HepG2 (cell line): ENCODE measurements at regions not wholly inside any gene's neighbourhood (a gene's known extent, or its start where the extent isn't known, plus 50 kb on each side); places are given as distances from the start of the nearest gene placed in this dataset.

Experiments used
- AGO1 ChIP-seq: fragments of 200-400 bp; formaldehyde crosslinking; IDR thresholded peaks from 2 replicates; pipeline ENCODE4 v1.6.1; 2017; ENCODE audit warnings: mild to moderate bottlenecking, low read depth, low read length, moderate library complexity; ENCODE audit not compliant: poor library complexity, severe bottlenecking
- ARNT2 ChIP-seq: sonication (generic); formaldehyde crosslinking; IDR thresholded peaks from 2 replicates; pipeline ENCODE4 v1.8.0; 2022; ENCODE audit warnings: mild to moderate bottlenecking, low read depth, missing genetic modification reagents, moderate library complexity
- CAMTA2 ChIP-seq: sonication (generic); formaldehyde crosslinking; IDR thresholded peaks from 2 replicates; pipeline ENCODE4 v1.4.0; 2020; ENCODE audit warnings: mild to moderate bottlenecking, missing genetic modification reagents, borderline replicate concordance
- CBX1 ChIP-seq: IDR thresholded peaks from one replicate; pipeline ENCODE4 v1.6.1; 2016; ENCODE audit warnings: antibody characterized with exemption, low read depth
- CBX5 ChIP-seq: sonication (generic); formaldehyde crosslinking; IDR thresholded peaks from 2 replicates; pipeline ENCODE4 v1.4.0; 2020; ENCODE audit warnings: missing genetic modification reagents, borderline replicate concordance
- ELF4 ChIP-seq: sonication (generic); formaldehyde crosslinking; IDR thresholded peaks from 2 replicates; pipeline ENCODE4 v1.5.0; 2020; ENCODE audit warnings: missing genetic modification reagents, mild to moderate bottlenecking, moderate library complexity, borderline replicate concordance
- FLYWCH1 ChIP-seq: sonication (generic); formaldehyde crosslinking; IDR thresholded peaks from 2 replicates; pipeline ENCODE4 v1.8.1; 2023; ENCODE audit warnings: mild to moderate bottlenecking, missing genetic modification reagents
- HCFC1 ChIP-seq: fragments of 150-350 bp; IDR thresholded peaks from 2 replicates; pipeline ENCODE4 v1.6.1; 2014; ENCODE audit warnings: low read depth, low read length
- HMG20B ChIP-seq: conservative IDR thresholded peaks from 2 replicates; pipeline ENCODE4 v1.6.1; 2016; ENCODE audit warnings: missing genetic modification reagents, missing compliant biosample characterization
- SMARCC2 ChIP-seq: fragments of 450-650 bp; IDR thresholded peaks from 2 replicates; pipeline ENCODE4 v1.6.1; 2017; ENCODE audit warnings: antibody characterized with exemption, mild to moderate bottlenecking
- TARDBP ChIP-seq: sonication (generic); formaldehyde crosslinking; IDR thresholded peaks from 2 replicates; pipeline ENCODE4 v1.8.0; 2022; ENCODE audit warnings: mild to moderate bottlenecking, missing genetic modification reagents
- THYN1 ChIP-seq: sonication (generic); formaldehyde crosslinking; IDR thresholded peaks from 2 replicates; pipeline ENCODE4 v1.8.1; 2023; ENCODE audit warnings: low read depth, mild to moderate bottlenecking, moderate library complexity, missing genetic modification reagents, borderline replicate concordance
- TSC22D2 ChIP-seq: sonication (generic); formaldehyde crosslinking; IDR thresholded peaks from 2 replicates; pipeline ENCODE4 v1.5.1; 2020; ENCODE audit warnings: missing genetic modification reagents, mild to moderate bottlenecking, borderline replicate concordance
- YEATS4 ChIP-seq: sonication (generic); formaldehyde crosslinking; IDR thresholded peaks from 2 replicates; pipeline ENCODE4 v1.4.0; 2020; ENCODE audit warnings: missing genetic modification reagents, borderline replicate concordance
- ZNF124 ChIP-seq: sonication (generic); formaldehyde crosslinking; IDR thresholded peaks from 2 replicates; pipeline ENCODE4 v1.4.0; 2020; ENCODE audit warnings: missing genetic modification reagents
- ZNF44 ChIP-seq: sonication (generic); formaldehyde crosslinking; IDR thresholded peaks from 2 replicates; pipeline ENCODE4 v1.5.1; 2020; ENCODE audit warnings: mild to moderate bottlenecking, missing genetic modification reagents
- ZNF546 ChIP-seq: sonication (generic); formaldehyde crosslinking; conservative IDR thresholded peaks from 2 replicates; pipeline ENCODE4 v1.8.1; 2023; ENCODE audit warnings: mild to moderate bottlenecking, missing genetic modification reagents
- ZNF772 ChIP-seq: sonication (generic); formaldehyde crosslinking; IDR thresholded peaks from 2 replicates; pipeline ENCODE4 v1.5.0; 2020; ENCODE audit warnings: mild to moderate bottlenecking, missing genetic modification reagents
- ZNF816 ChIP-seq: sonication (generic); formaldehyde crosslinking; IDR thresholded peaks from 2 replicates; pipeline ENCODE4 v1.8.0; 2022; ENCODE audit warnings: missing genetic modification reagents, mild to moderate bottlenecking, borderline replicate concordance
- ZSCAN22 ChIP-seq: sonication (generic); formaldehyde crosslinking; IDR thresholded peaks from 2 replicates; pipeline ENCODE4 v1.4.0; 2020; ENCODE audit warnings: mild to moderate bottlenecking, missing genetic modification reagents
- TF ChIP-seq, protein P1 (sequence below): sonication (generic); formaldehyde crosslinking; IDR thresholded peaks from 2 replicates; pipeline ENCODE4 v1.4.0; 2020; ENCODE audit warnings: missing genetic modification reagents, borderline replicate concordance
- TF ChIP-seq, protein P2 (sequence below): sonication (generic); formaldehyde crosslinking; IDR thresholded peaks from 2 replicates; pipeline ENCODE4 v1.5.0; 2020; ENCODE audit warnings: mild to moderate bottlenecking, missing genetic modification reagents, moderate library complexity
- TF ChIP-seq, protein P3 (sequence below): sonication (generic); formaldehyde crosslinking; IDR thresholded peaks from 2 replicates; pipeline ENCODE4 v1.4.0; 2020; ENCODE audit warnings: mild to moderate bottlenecking, missing genetic modification reagents
- TF ChIP-seq, protein P4 (sequence below): sonication (generic); formaldehyde crosslinking; IDR thresholded peaks from 2 replicates; pipeline ENCODE4 v1.9.0; 2021; ENCODE audit warnings: missing genetic modification reagents, mild to moderate bottlenecking, borderline replicate concordance

DNA sequence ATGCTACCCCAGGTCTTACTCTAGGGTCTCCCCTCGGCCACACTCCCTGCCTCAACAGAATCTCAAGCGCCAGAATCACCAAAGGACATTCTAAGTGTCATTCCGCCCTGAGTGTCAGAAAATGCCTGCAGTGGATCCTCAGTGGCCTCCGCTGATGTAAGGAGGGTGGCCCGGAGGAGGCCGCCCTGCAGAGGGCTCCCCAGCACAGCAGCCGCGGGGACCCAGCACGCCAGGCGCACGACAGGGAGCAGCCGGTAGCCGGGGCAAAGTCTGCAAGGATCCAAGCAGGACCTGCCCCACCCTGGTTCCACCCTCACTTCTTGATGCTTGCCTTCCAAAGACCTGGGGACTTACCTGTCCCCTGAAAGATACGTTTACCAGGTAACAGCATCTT is 54.2 kb upstream of the ID2 start (continued):
- TF ChIP-seq TARDBP (CRISPR knock-in tag) (0 out of 2 replicates have a peak, but pooled peaks have one; percentile 5), ZNF816 (no peak), YEATS4 (CRISPR knock-in tag) (peak; percentile 69; the same call in 1 of the 2 replicates), HCFC1 (no peak), ZSCAN22 (CRISPR knock-in tag) (no peak), ARNT2 (no peak), SMARCC2 (no peak), FLYWCH1 (CRISPR knock-in tag) (no peak), CBX1 (peak; percentile 43), HMG20B (CRISPR knock-in tag) (0 out of 2 replicates have a peak, but pooled peaks have one; percentile 30), TSC22D2 (0 out of 2 replicates have a peak, but pooled peaks have one; percentile 28), ZNF124 (peak; percentile 84), CBX5 (CRISPR knock-in tag) (0 out of 2 replicates have a peak, but pooled peaks have one; percentile 25), ZNF772 (CRISPR knock-in tag) (no peak), CAMTA2 (peak; percentile 61; the same call in 1 of the 2 replicates), ELF4 (no peak), THYN1 (CRISPR knock-in tag) (0 out of 2 replicates have a peak, but pooled peaks have one; percentile 47), ZNF546 (CRISPR knock-in tag) (no peak), AGO1 (peak; percentile 46), ZNF44 (CRISPR knock-in tag) (no peak)
- TF ChIP-seq, protein P1, sequence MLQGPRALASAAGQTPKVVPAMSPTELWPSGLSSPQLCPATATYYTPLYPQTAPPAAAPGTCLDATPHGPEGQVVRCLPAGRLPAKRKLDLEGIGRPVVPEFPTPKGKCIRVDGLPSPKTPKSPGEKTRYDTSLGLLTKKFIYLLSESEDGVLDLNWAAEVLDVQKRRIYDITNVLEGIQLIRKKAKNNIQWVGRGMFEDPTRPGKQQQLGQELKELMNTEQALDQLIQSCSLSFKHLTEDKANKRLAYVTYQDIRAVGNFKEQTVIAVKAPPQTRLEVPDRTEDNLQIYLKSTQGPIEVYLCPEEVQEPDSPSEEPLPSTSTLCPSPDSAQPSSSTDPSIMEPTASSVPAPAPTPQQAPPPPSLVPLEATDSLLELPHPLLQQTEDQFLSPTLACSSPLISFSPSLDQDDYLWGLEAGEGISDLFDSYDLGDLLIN (CRISPR knock-in tag) = no peak
- TF ChIP-seq, protein P2, sequence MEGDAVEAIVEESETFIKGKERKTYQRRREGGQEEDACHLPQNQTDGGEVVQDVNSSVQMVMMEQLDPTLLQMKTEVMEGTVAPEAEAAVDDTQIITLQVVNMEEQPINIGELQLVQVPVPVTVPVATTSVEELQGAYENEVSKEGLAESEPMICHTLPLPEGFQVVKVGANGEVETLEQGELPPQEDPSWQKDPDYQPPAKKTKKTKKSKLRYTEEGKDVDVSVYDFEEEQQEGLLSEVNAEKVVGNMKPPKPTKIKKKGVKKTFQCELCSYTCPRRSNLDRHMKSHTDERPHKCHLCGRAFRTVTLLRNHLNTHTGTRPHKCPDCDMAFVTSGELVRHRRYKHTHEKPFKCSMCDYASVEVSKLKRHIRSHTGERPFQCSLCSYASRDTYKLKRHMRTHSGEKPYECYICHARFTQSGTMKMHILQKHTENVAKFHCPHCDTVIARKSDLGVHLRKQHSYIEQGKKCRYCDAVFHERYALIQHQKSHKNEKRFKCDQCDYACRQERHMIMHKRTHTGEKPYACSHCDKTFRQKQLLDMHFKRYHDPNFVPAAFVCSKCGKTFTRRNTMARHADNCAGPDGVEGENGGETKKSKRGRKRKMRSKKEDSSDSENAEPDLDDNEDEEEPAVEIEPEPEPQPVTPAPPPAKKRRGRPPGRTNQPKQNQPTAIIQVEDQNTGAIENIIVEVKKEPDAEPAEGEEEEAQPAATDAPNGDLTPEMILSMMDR (CRISPR knock-in tag) = peak; percentile 97
- TF ChIP-seq, protein P3, sequence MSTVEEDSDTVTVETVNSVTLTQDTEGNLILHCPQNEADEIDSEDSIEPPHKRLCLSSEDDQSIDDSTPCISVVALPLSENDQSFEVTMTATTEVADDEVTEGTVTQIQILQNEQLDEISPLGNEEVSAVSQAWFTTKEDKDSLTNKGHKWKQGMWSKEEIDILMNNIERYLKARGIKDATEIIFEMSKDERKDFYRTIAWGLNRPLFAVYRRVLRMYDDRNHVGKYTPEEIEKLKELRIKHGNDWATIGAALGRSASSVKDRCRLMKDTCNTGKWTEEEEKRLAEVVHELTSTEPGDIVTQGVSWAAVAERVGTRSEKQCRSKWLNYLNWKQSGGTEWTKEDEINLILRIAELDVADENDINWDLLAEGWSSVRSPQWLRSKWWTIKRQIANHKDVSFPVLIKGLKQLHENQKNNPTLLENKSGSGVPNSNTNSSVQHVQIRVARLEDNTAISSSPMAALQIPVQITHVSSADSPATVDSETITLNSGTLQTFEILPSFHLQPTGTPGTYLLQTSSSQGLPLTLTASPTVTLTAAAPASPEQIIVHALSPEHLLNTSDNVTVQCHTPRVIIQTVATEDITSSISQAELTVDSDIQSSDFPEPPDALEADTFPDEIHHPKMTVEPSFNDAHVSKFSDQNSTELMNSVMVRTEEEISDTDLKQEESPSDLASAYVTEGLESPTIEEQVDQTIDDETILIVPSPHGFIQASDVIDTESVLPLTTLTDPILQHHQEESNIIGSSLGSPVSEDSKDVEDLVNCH (CRISPR knock-in tag) = no peak
- TF ChIP-seq, protein P4, sequence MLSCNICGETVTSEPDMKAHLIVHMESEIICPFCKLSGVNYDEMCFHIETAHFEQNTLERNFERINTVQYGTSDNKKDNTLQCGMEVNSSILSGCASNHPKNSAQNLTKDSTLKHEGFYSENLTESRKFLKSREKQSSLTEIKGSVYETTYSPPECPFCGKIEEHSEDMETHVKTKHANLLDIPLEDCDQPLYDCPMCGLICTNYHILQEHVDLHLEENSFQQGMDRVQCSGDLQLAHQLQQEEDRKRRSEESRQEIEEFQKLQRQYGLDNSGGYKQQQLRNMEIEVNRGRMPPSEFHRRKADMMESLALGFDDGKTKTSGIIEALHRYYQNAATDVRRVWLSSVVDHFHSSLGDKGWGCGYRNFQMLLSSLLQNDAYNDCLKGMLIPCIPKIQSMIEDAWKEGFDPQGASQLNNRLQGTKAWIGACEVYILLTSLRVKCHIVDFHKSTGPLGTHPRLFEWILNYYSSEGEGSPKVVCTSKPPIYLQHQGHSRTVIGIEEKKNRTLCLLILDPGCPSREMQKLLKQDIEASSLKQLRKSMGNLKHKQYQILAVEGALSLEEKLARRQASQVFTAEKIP (CRISPR knock-in tag) = no peak
